ENCODE measurements at regions not wholly inside any gene's neighbourhood (a gene's known extent, or its start where the extent isn't known, plus 50 kb on each side); places are given as distances from the start of the nearest gene placed in this dataset.

DNA sequence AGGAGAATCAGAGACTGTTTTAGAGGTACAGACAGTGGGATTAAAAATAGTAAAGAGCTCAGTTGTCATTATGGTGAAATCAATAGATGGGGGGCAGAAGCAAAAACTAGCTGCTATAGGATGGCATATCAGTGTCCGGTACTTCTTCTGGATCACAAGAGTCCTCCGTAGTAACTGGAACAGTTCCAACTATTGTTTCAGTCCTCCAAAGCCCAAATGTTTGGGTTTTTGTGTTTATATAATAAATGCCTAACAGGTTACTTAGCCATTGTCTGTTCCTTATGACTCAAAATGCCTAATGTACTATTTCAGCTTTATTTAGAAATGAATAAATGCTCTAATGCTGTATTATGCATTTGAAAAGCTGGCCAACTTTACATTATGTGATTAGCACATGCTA, 401.2 kb downstream of the PTH2R start:
- no peak for TF ChIP-seq POLR2AphosphoS5 (IDR thresholded peaks at IDR 0.05; ENCODE audit: borderline replicate concordance, low read depth, low read length)
- TF ChIP-seq EZH2 (IDR thresholded peaks at IDR 0.05) = no peak
